ENCODE measurements at regions not wholly inside any gene's neighbourhood (a gene's known extent, or its start where the extent isn't known, plus 50 kb on each side); places are given as distances from the start of the nearest gene placed in this dataset.

DNA sequence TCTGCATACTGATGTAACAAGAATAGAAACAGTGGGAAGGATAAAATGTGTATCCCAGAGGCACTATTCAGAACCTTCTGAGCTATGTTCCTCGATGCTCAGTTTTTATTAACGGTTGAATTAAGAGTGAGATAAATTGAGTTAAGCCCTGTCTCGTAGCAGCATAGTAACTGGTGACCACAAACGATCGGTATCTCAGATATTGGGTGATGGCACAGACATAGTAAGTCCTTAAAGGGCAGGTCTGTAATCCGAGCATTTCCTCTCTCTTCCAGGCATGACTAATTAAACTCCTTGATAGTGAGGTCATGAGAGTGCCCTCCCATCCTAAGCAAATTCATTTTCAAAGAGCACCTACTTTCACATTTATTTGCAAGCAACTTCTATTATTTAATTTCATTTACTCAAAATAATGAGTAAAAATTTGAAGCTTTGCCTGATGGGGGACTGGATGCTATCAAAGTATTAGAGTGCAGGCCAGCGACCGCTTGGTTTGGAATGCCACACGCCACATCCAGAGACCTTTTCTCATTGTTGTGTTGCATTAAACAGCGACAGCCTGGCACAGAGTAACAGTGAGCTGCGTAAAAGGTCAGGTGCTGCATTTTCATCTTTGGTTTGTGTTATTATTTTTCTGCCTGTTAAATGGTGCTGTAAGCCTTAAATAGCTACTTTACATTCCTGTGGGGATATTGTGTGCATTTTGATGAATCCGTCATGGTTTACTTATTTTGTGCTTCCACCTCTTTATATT, 101.9 kb downstream of the PCDH7 start:
- POLR2A ChIA-PET = no interaction called here
- H3K4me1 Mint-ChIP-seq = no peaks in the 10 kb centered on the region
- no peak overlapping the region for H3K4me3 Mint-ChIP-seq

GRCh38 chr4:30822911-30823551, 102.9 kb downstream of the PCDH7 start:
- Mint-ChIP-seq H3K4me1 (no peaks in the 10 kb centered on the region), H3K4me3 (no peak overlapping the region), H3K27me3 (no peaks in the 10 kb centered on the region)

More for the DNA sequence above, 101.9 kb downstream of the PCDH7 start:
- intact Hi-C loops (cut with DNase I, micrococcal nuclease) = no loop called here
- Mint-ChIP-seq H3K27ac (no peak overlapping the region), H3K9me3 (ENCODE audit: low read depth) (peaks cover 13% of the 10 kb centered on the region), H3K27me3 (no peaks in the 10 kb centered on the region), H3K36me3 (ENCODE audit: low read depth) (no peaks in the 10 kb centered on the region)
- DNase-seq (no peak), ATAC-seq (no peak)
- CTCF ChIA-PET = no interaction called here

GRCh38 chr4:30825008-30825770, 105.0 kb downstream of the PCDH7 start:
- Mint-ChIP-seq H3K27ac (no peak overlapping the region), H3K36me3 (ENCODE audit: low read depth) (no peaks in the 10 kb centered on the region), H3K4me1 (no peaks in the 10 kb centered on the region), H3K27me3 (no peaks in the 10 kb centered on the region), H3K9me3 (ENCODE audit: low read depth) (peaks cover 7% of the 10 kb centered on the region), H3K4me3 (no peak overlapping the region)
- intact Hi-C loops (cut with DNase I, micrococcal nuclease) = no loop called here
- ATAC-seq = no peak
- CTCF ChIA-PET = no interaction called here
- DNase-seq = no peak
- POLR2A ChIA-PET = no interaction called here

More at GRCh38 chr4:30822911-30823551, 102.9 kb downstream of the PCDH7 start:
- H3K36me3 Mint-ChIP-seq (ENCODE audit: low read depth) = no peaks in the 10 kb centered on the region
- intact Hi-C loops (cut with DNase I, micrococcal nuclease) = no loop called here
- H3K27ac Mint-ChIP-seq = no peak overlapping the region
- ATAC-seq = no peak
- ChIA-PET POLR2A (no interaction called here), CTCF (no interaction called here)
- H3K9me3 Mint-ChIP-seq (ENCODE audit: low read depth) = peaks cover 13% of the 10 kb centered on the region
- no peak for DNase-seq

DNA sequence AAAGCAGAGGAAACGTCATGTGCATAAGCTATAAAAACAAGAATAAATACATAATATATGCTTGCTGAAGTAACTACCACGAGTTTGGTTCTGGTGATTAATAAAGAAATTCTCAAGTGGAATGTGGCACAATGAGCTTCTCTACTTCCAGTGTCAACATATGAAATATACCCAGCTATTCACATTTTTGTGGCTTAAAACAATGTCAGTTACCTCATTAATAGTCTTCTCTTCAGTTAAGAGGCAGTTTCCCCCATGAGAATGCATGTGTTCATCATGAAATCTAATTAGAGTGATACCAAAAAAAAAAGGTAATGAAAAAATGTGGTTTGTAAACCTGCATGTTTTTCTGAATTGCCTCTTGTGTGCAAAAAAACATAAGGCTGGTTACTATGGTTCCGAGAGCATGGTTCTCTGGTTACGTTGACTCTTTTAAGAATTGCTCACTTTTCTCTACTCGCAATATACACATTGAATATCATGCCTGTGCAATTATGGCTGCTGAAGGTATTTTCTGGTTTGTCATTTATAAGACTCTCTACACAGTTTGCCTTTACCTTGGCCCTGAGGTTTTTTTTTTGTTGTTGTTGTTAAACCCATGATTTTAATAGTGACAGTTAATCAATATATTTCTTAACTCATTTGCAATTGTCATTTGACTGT, 108.2 kb downstream of the PCDH7 start:
- Mint-ChIP-seq H3K27me3 (no peaks in the 10 kb centered on the region), H3K9me3 (ENCODE audit: low read depth) (peaks cover 4% of the 10 kb centered on the region), H3K36me3 (ENCODE audit: low read depth) (no peaks in the 10 kb centered on the region), H3K4me3 (no peak overlapping the region), H3K4me1 (no peaks in the 10 kb centered on the region), H3K27ac (no peak overlapping the region)
- POLR2A ChIA-PET = no interaction called here
- ATAC-seq (no peak), DNase-seq (no peak)
- CTCF ChIA-PET = no interaction called here
- intact Hi-C loops (cut with DNase I, micrococcal nuclease) = no loop called here

- no peaks in the 10 kb centered on the region for H3K36me3 Mint-ChIP-seq (ENCODE audit: low read depth)
- no peaks in the 10 kb centered on the region for H3K27me3 Mint-ChIP-seq
- DNase-seq (no peak), ATAC-seq (no peak)
- ChIA-PET CTCF (no interaction called here), POLR2A (no interaction called here)
- H3K27ac Mint-ChIP-seq = no peak overlapping the region
- no peak overlapping the region for H3K4me3 Mint-ChIP-seq
- no peaks in the 10 kb centered on the region for H3K9me3 Mint-ChIP-seq (ENCODE audit: low read depth)
- intact Hi-C loops (cut with DNase I, micrococcal nuclease) = no loop called here
- no peaks in the 10 kb centered on the region for H3K4me1 Mint-ChIP-seq
These were observed 112.5 kb downstream of the PCDH7 start for GRCh38 chr4:30832639-30833038.

GRCh38 chr4:30833206-30833605, 113.0 kb downstream of the PCDH7 start:
- Mint-ChIP-seq H3K9me3 (ENCODE audit: low read depth) (no peaks in the 10 kb centered on the region), H3K4me3 (no peak overlapping the region), H3K4me1 (no peaks in the 10 kb centered on the region), H3K27ac (no peak overlapping the region), H3K27me3 (no peaks in the 10 kb centered on the region), H3K36me3 (ENCODE audit: low read depth) (no peaks in the 10 kb centered on the region)
- ChIA-PET CTCF (no interaction called here), POLR2A (no interaction called here)
- intact Hi-C loops (cut with DNase I, micrococcal nuclease) = no loop called here
- ATAC-seq (no peak), DNase-seq (no peak)

DNA sequence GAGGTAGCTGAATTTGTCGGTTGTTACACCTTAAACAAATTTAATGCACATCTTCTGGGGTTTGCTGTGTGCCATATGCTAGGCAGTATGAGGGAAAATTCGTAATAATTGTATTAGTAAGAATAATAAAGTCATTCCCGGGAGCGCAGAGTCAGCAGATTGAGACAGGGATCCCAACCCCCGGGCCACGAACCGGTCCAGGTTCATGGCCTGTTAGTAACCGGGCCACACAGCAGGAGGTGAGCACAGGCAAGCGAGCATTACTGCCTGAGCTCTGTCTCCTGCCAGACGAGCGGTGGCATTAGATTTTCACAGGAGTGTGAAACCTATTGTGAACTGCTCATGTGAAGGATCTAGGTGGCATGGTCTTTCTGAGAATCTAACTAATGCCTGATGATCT, 114.9 kb downstream of the PCDH7 start:
- DNase-seq (no peak), ATAC-seq (no peak)
- Mint-ChIP-seq H3K4me1 (no peaks in the 10 kb centered on the region), H3K9me3 (ENCODE audit: low read depth) (no peaks in the 10 kb centered on the region), H3K27ac (no peak overlapping the region), H3K4me3 (no peak overlapping the region), H3K36me3 (ENCODE audit: low read depth) (no peaks in the 10 kb centered on the region), H3K27me3 (no peaks in the 10 kb centered on the region)
- ChIA-PET POLR2A (no interaction called here), CTCF (interaction anchor here (0.8 kb wide), 1 partner anchor 425 kb away, joined by 3 read pairs; no protein-coding TSS in a partner anchor)
- intact Hi-C loops (cut with DNase I, micrococcal nuclease) = no loop called here

DNA sequence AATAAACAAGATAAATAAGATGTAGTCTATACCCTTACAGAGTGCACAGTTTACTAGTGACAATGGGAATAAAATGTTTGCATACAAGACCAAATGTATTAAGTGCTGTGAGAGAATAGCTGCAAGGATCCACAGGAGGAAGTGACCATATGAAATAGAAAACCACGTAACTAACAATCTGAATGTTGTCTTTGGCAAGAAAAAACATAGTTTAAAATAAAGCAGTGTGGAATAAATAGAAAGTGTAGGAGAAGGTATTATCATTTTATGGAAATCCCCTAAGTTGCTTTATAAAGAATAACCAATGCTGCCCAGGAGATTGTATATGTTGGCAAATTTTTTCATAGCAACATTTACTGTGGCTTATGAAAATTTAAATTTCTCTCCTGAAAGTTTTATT, 116.1 kb downstream of the PCDH7 start:
- Mint-ChIP-seq H3K4me3 (no peak overlapping the region), H3K36me3 (ENCODE audit: low read depth) (no peaks in the 10 kb centered on the region), H3K4me1 (no peaks in the 10 kb centered on the region), H3K27ac (no peak overlapping the region), H3K27me3 (no peaks in the 10 kb centered on the region), H3K9me3 (ENCODE audit: low read depth) (no peaks in the 10 kb centered on the region)
- ATAC-seq (no peak), DNase-seq (no peak)
- CTCF ChIA-PET = no interaction called here
- POLR2A ChIA-PET = no interaction called here
- intact Hi-C loops (cut with DNase I, micrococcal nuclease) = no loop called here

DNA sequence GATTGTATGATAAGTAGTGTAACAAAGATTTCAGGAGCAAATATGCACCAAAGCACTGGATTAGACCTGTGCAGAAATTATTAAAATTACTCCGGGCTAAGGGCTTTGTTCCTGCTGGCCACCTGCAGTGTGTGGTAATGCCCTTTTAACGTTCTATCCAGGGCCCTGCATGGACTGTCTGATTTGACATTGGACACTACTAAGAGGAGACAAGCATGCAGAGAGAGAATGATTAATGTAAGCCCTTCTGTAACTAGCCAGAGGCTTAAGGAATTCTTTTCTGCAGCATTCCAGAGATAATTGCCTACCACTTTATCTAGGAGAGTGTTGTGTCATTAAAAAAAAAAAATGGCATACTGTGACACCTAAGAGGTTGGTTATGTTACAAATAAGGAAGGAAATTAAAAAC, 117.0 kb downstream of the PCDH7 start:
- Mint-ChIP-seq H3K36me3 (ENCODE audit: low read depth) (no peaks in the 10 kb centered on the region), H3K9me3 (ENCODE audit: low read depth) (no peaks in the 10 kb centered on the region), H3K27ac (no peak overlapping the region), H3K4me3 (no peak overlapping the region), H3K4me1 (no peaks in the 10 kb centered on the region), H3K27me3 (no peaks in the 10 kb centered on the region)
- intact Hi-C loops (cut with DNase I, micrococcal nuclease) = no loop called here
- no peak for ATAC-seq
- POLR2A ChIA-PET = no interaction called here
- DNase-seq = no peak
- CTCF ChIA-PET = interaction anchor here (0.6 kb wide), 1 partner anchor 26 kb away, joined by 3 read pairs; no protein-coding TSS in a partner anchor

DNA sequence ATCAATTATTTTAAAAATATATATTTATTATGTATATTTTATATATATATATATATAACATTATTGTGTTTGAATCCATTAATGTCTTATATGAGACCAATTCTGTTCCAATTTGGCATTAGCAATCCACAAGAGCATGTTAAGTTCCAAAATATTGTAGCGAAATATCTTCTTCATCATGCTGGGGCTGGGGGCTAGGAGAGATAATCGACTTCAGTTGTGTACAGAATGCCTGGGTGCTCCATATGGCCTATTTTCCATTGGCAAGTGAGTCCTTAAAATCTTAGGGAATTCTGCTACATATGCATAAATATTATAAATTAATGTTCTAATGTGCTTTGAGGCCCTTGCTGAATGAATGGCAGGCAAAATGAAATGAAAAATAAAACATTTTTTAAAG, 117.7 kb downstream of the PCDH7 start:
- Mint-ChIP-seq H3K36me3 (ENCODE audit: low read depth) (no peaks in the 10 kb centered on the region), H3K27me3 (no peaks in the 10 kb centered on the region), H3K27ac (no peak overlapping the region), H3K4me1 (no peaks in the 10 kb centered on the region), H3K9me3 (ENCODE audit: low read depth) (no peaks in the 10 kb centered on the region), H3K4me3 (no peak overlapping the region)
- CTCF ChIA-PET = no interaction called here
- ATAC-seq = no peak
- DNase-seq = no peak
- POLR2A ChIA-PET = no interaction called here
- intact Hi-C loops (cut with DNase I, micrococcal nuclease) = no loop called here

DNA sequence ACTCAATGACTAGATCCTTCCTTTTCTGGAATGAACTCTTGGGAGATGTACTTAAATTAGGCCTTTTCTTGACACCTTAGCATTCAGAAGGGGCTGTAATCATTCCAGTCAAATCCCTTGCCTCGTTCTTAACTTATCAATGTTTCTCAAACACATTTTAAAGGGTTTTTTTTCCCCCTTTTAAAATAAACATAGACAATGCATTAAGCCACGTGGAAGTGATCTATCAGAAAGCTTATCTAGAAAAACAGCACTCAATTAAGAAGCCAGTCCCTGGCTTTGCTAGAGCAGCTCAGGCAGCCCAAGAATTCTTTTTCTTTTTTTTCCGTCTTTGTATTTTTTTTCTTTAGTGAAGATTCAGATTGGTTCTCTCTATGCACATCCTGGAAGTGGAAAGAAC, 118.2 kb downstream of the PCDH7 start:
- intact Hi-C loops (cut with DNase I, micrococcal nuclease) = no loop called here
- H3K27ac Mint-ChIP-seq = no peak overlapping the region
- ChIA-PET POLR2A (no interaction called here), CTCF (no interaction called here)
- DNase-seq (no peak), ATAC-seq (no peak)
- H3K4me1 Mint-ChIP-seq = no peaks in the 10 kb centered on the region
- H3K27me3 Mint-ChIP-seq = no peaks in the 10 kb centered on the region
- no peaks in the 10 kb centered on the region for H3K9me3 Mint-ChIP-seq (ENCODE audit: low read depth)
- no peaks in the 10 kb centered on the region for H3K36me3 Mint-ChIP-seq (ENCODE audit: low read depth)
- no peak overlapping the region for H3K4me3 Mint-ChIP-seq
